Transverse colon (tissue), 3 donors: ENCODE measurements at regions not wholly inside any gene's neighbourhood (a gene's known extent, or its start where the extent isn't known, plus 50 kb on each side); places are given as distances from the start of the nearest gene placed in this dataset.

Experiments
- POLR2A ChIP-seq: fragments of 450-650 bp; IDR thresholded peaks from one replicate; pipeline ENCODE4 v1.6.1; 2016; ENCODE audit warnings: antibody characterized with exemption, mild to moderate bottlenecking, moderate library complexity
- TF ChIP-seq, protein P1 (sequence below), 5 experiments: fragments of 200-600 bp in 3 of 5; fragments of 450-650 bp in 2 of 5; sonication (generic) in 3 of 5; IDR thresholded peaks; 1 replicate in 2 of 5; 2 replicates in 3 of 5; pipeline ENCODE4 v1.5.1; 2016 to 2017; ENCODE audit warnings: antibody characterized with exemption in 5 of 5, inconsistent platforms in 3 of 5, mild to moderate bottlenecking in 2 of 5, moderate library complexity in 1 of 5

DNA sequence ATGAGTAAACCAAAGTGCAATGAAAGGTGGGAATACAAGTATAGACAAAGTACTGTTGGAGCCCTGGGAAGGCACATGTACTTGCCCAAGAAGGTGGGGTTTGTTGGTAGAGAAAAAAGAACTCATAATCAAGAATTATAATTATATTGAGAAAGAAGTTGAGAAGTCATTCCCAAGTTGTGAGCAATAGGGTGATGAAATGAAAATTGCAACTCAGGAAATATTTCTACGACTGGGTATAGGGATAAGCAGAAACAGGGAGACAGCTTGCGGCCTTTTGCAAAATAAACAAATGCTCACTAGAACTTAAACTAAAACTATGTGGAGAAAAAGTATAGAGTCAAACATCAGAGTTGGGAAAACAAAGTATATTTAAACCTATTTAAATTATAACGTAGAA, 250.7 kb upstream of the FAM83B start:
- TF ChIP-seq, protein P1, sequence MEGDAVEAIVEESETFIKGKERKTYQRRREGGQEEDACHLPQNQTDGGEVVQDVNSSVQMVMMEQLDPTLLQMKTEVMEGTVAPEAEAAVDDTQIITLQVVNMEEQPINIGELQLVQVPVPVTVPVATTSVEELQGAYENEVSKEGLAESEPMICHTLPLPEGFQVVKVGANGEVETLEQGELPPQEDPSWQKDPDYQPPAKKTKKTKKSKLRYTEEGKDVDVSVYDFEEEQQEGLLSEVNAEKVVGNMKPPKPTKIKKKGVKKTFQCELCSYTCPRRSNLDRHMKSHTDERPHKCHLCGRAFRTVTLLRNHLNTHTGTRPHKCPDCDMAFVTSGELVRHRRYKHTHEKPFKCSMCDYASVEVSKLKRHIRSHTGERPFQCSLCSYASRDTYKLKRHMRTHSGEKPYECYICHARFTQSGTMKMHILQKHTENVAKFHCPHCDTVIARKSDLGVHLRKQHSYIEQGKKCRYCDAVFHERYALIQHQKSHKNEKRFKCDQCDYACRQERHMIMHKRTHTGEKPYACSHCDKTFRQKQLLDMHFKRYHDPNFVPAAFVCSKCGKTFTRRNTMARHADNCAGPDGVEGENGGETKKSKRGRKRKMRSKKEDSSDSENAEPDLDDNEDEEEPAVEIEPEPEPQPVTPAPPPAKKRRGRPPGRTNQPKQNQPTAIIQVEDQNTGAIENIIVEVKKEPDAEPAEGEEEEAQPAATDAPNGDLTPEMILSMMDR (IDR thresholded peaks at IDR 0.05): no peak
- TF ChIP-seq POLR2A: no peak
